ENCODE measurements at regions not wholly inside any gene's neighbourhood (a gene's known extent, or its start where the extent isn't known, plus 50 kb on each side); places are given as distances from the start of the nearest gene placed in this dataset.

DNA sequence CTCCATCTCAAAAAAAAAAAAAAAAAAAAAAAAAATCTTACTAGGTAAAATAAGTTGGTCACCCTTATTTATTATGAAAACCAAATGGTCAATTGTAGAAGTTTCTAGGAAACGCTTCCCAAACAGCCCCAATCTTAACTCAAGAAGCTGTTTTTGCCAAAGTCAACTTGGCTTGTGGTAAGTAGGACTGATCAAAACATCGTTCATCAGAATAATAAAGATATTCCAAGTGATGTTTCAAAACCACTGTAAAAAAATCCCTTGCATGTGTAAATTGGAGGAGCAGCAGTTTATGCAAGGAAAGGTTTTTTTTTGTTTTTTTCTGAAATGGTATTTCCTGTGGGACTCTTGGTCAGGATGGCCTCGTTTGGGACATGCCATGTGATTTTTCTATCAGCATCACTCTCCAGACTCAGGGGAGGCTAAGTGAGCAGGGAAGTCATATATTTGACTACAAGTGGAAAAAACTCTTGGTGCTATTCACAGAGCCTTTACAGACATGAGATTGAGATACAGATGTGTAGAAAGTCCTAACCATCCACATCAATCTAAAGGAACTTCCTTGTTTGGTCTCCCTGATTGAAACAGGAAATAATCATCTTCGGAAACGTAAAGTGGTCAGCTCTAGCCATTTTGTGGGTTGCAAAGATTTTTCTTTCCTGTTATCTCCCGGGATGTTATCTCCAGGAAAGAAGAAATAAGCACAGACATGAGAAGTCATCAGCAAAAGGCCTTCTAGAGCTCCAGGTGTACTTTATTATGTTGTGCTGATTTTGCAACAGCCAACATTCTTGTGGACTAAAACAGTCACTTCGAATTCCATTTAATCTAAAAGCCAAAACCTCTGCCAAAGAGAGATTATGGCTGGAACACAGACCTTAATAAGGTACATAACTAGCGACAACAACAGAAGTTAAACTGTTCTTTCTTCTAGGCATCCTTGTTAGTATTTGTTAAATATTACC lies 177.8 kb downstream of the EDN1 start:
- no peaks in the 10 kb centered on the region for H3K4me1 Mint-ChIP-seq
- H3K27me3 Mint-ChIP-seq, result peaks cover 22% of the 10 kb centered on the region

DNA sequence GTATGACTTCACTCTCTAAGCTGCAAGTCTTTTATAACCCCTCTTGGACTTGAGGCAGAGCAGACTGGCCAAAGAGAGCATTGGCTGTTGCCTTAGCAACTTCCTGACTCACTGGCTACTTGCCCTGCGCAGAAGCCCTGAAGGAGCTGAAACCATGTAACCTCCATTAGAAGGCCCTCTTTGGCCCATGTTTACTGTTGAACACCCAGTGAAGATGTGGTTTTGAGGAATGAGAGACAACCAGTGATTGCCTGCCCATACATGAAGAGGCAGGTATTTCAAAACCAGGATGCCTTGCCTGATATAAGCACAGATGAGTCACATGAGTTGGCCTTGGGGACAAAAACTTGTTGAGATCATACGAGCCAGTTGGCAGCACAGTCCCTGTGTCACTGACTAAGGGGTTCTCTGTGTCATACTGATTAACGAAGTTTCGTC lies 182.5 kb downstream of the EDN1 start:
- H3K4me3 Mint-ChIP-seq, result no peak overlapping the region
- H3K4me1 Mint-ChIP-seq, result no peaks in the 10 kb centered on the region
- H3K9me3 Mint-ChIP-seq, result no peaks in the 10 kb centered on the region
- no peak overlapping the region for H3K27ac Mint-ChIP-seq
- peaks cover 15% of the 10 kb centered on the region for H3K27me3 Mint-ChIP-seq
- no peak for ATAC-seq (replicated peaks)
- H3K36me3 Mint-ChIP-seq (ENCODE audit: low read depth), result no peaks in the 10 kb centered on the region

More for the DNA sequence above, 177.8 kb downstream of the EDN1 start:
- Mint-ChIP-seq H3K9me3 (no peaks in the 10 kb centered on the region), H3K4me3 (no peak overlapping the region), H3K27ac (no peak overlapping the region), H3K36me3 (ENCODE audit: low read depth) (no peaks in the 10 kb centered on the region)
- no peak for ATAC-seq (replicated peaks)

DNA sequence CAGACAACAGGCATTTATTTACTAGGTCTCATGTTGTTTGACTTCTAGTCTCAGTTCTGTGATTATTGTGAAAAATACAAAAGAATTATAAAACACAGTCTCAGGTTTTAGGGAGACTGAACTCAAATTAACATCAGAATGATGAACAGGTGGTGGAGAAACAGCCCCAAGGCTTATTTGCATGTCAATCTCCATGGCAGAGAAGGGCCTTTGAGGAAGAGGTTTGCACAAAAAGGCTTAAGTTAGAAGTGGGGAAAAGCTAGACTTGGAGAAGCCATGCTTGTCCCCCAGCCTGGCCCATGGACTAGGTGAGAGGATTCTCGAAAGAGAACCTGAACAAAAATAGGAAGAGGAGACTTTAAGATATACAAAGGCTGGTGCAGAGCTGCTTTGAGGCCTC lies 183.3 kb downstream of the EDN1 start:
- Mint-ChIP-seq H3K27ac (no peak overlapping the region), H3K27me3 (peaks cover 15% of the 10 kb centered on the region), H3K4me3 (no peak overlapping the region), H3K9me3 (no peaks in the 10 kb centered on the region), H3K4me1 (no peaks in the 10 kb centered on the region), H3K36me3 (ENCODE audit: low read depth) (no peaks in the 10 kb centered on the region)
- ATAC-seq (replicated peaks), result no peak

DNA sequence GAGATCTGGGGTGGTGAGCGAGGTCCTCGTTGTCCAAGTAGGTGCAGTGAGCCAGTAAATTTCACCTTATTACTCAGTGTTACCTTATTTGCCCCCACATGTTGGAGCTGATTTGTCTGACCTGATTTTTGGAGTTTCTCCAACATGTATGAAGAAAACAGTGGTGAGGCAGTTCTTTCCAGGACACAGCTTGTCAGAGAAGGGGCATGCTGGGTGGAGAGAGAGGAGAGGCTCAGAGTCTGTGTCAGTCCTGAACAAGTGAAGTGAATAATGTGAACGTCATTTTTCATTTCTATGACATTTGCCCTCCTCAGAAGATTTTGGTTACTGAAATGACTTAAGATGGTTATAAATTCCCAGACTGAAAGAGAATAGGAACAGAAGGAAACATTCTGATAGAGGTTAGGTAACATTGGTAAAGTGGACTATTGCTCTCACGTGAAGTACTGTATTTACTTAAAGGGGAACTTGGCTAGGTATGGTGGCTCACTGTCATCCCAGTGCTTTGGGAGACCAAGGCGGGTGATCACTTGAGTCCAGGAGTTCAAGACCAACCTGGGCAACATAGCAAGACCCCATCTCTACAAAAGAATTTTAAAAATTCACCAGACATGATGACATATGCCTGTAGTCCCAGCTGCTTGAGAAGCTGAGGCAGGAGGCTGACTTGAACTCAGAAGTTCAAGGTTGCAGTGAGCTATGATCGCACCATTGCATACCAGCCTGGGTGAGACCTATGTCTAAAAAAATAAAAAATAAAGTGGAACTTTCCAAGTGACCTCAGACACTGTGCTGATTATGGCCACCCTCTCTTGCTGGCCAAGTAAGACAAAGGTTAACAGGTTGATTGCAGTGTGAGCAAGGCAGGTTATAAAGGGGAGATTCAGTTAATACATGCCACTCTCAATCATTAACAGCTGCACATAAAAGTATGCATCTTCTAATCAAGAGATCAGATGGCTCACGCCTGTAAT lies 184.3 kb downstream of the EDN1 start:
- Mint-ChIP-seq H3K9me3 (no peaks in the 10 kb centered on the region), H3K27me3 (peaks cover 15% of the 10 kb centered on the region), H3K27ac (no peak overlapping the region), H3K4me3 (no peak overlapping the region), H3K4me1 (no peaks in the 10 kb centered on the region), H3K36me3 (ENCODE audit: low read depth) (no peaks in the 10 kb centered on the region)
- peak; percentile 35 for ATAC-seq (replicated peaks)

DNA sequence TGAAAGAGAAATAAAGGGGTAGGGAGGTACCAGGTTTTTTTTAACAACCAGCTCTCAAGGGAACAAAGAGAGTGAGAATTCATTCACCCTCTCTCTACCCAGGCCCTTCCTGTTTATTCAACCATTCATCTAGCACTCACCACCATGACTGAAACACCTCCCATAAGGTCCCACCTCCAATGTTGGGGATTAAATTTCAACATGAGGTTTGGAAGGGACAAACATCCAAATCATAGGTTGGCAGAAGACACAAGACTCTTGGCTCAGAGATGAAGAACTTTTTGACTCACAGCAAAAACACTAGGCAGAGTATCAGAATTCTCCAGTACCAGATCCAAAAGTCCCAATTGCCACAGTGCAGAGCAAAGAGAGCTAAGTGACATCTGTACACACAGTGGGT lies 186.3 kb downstream of the EDN1 start:
- no peak overlapping the region for H3K4me3 Mint-ChIP-seq
- no peak for ATAC-seq (replicated peaks)

DNA sequence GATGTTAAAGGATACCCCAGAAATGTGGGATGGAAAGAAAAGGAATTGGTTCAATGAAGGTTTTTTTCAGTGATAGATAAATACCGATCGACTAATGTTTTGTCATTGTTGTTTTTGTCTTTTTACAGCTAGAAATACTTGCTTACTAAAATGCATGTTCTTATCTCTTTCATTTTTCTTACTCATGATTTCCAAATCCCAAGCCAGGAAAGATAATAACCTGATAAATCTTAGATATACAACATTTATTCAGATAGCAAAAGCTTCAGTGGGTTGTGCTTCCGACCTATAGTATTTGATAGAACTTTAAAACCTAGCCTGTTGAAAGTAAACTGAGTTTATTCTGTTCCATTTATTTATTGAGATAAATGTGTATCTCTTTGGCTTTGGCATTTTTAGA lies 187.5 kb downstream of the EDN1 start:
- Mint-ChIP-seq H3K4me3 (no peak overlapping the region), H3K27me3 (peaks cover 3% of the 10 kb centered on the region), H3K9me3 (no peaks in the 10 kb centered on the region), H3K36me3 (ENCODE audit: low read depth) (no peaks in the 10 kb centered on the region), H3K4me1 (no peaks in the 10 kb centered on the region), H3K27ac (no peak overlapping the region)
- no peak for ATAC-seq (replicated peaks)

More for the DNA sequence above, 186.3 kb downstream of the EDN1 start:
- Mint-ChIP-seq H3K36me3 (ENCODE audit: low read depth) (no peaks in the 10 kb centered on the region), H3K27ac (no peak overlapping the region), H3K9me3 (no peaks in the 10 kb centered on the region), H3K4me1 (no peaks in the 10 kb centered on the region), H3K27me3 (peaks cover 6% of the 10 kb centered on the region)

DNA sequence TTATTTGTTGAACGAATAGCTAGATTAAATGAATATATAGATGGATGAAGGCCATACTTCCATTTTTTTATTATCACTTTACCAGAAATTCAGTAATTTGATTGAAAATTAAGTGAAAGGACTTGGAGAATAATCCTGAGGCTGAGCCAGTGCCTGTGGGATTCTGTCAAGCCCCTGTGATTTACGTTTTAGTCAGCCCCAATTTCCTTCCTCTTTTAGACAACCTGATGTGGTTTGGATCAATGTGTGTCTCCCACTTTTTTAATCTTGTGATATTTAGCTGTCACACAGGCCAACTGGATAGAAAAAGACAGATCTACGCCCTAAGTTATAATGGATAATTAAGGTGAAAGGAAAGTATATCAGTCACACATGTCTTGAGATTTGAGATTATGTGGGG lies 188.8 kb downstream of the EDN1 start:
- H3K4me1 Mint-ChIP-seq, result no peaks in the 10 kb centered on the region
- H3K4me3 Mint-ChIP-seq, result no peak overlapping the region
- H3K36me3 Mint-ChIP-seq (ENCODE audit: low read depth), result no peaks in the 10 kb centered on the region
- H3K9me3 Mint-ChIP-seq, result no peaks in the 10 kb centered on the region
- no peak for ATAC-seq (replicated peaks)
- H3K27ac Mint-ChIP-seq, result no peak overlapping the region
- H3K27me3 Mint-ChIP-seq, result peaks cover 3% of the 10 kb centered on the region

DNA sequence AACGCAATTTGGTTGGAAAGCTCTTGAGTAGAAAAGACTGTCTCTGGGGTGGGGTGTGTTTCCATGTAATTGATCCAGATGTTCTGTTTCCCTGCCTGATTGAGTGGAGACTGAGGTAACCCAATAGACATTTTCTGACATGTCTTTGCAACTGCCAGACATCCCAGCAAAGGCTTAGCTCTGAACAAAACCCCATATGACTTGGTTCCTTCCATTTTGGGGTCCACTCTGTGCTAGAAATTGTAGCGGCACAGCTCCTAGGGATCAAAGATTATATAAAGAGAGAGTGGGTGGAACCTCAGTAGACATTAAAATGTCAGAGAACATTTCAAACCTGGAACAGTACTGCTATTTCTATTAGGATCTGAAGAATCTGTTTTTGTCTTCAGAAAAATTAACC lies 189.3 kb downstream of the EDN1 start:
- no peak for ATAC-seq (replicated peaks)
- Mint-ChIP-seq H3K36me3 (ENCODE audit: low read depth) (no peaks in the 10 kb centered on the region), H3K4me1 (no peaks in the 10 kb centered on the region), H3K27me3 (peaks cover 3% of the 10 kb centered on the region), H3K4me3 (no peak overlapping the region), H3K9me3 (no peaks in the 10 kb centered on the region), H3K27ac (no peak overlapping the region)

DNA sequence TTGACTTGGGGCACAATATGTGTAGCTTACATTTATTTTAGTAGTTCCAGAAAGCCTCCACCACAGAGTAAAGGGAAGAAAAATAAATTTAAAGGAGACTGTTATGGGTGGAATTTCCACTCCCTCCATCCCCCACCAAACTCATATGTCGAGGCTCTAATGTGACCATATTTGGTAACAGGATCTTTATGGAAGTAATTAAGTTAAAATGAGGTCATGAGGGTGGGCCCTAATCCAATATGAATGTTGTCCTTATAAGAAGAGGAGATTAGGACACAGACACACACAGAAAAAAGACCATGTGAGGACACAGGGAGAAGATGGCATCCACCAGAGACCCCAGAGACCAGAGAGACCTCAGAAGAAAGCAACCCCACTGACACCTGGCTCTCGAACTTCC lies 189.7 kb downstream of the EDN1 start:
- no peak for ATAC-seq (replicated peaks)
- Mint-ChIP-seq H3K27me3 (peaks cover 3% of the 10 kb centered on the region), H3K9me3 (no peaks in the 10 kb centered on the region)

DNA sequence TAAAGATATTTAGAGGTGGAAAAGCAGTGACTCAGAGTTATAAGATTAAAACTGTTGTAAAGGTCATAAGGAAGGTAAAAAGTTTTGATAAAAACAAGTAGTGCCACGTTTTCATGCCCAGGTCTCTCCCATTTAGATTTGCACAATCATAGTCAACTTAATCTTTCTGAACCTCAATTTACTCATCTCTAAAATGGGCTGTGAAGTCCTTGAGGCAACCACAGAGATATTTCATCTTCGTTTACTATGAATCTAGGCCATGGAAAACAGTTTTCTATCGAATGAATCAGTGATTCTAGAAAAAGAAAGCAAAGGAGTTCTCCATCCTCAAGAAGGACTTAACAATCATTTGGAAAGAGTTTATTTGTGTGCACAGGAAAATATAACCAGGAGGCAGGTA lies 190.2 kb downstream of the EDN1 start:
- H3K27ac Mint-ChIP-seq, result peak overlapping the region; percentile 23
- H3K4me1 Mint-ChIP-seq, result no peaks in the 10 kb centered on the region
- H3K36me3 Mint-ChIP-seq (ENCODE audit: low read depth), result no peaks in the 10 kb centered on the region
- H3K9me3 Mint-ChIP-seq, result no peaks in the 10 kb centered on the region
- peaks cover 5% of the 10 kb centered on the region for H3K27me3 Mint-ChIP-seq
- H3K4me3 Mint-ChIP-seq, result no peak overlapping the region
- ATAC-seq (replicated peaks), result peak; percentile 71

More for the DNA sequence above, 189.7 kb downstream of the EDN1 start:
- H3K36me3 Mint-ChIP-seq (ENCODE audit: low read depth), result no peaks in the 10 kb centered on the region
- H3K4me3 Mint-ChIP-seq, result no peak overlapping the region
- H3K27ac Mint-ChIP-seq, result peak overlapping the region; percentile 23
- H3K4me1 Mint-ChIP-seq, result no peaks in the 10 kb centered on the region

DNA sequence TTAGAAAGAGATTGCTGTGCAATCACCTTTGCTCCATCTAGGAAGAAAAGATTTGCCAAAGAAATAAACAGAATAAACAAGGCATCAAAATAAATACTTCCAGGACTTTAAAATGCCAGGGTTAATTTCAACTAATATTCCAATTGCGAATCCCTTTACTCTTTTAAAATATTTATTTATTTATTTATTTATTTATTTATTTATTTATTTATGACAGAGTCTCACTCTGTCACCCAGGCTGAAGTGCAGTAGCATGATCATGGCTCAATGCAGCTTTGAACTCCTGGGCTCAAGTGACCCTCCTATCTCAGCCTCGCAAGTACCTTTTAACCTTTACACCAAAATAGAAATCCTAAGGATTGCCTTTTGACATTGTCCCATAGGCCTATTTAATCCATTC lies 191.1 kb downstream of the EDN1 start:
- no peak overlapping the region for H3K27ac Mint-ChIP-seq
- ATAC-seq (replicated peaks), result no peak
- no peaks in the 10 kb centered on the region for H3K36me3 Mint-ChIP-seq (ENCODE audit: low read depth)
- no peaks in the 10 kb centered on the region for H3K9me3 Mint-ChIP-seq
- no peaks in the 10 kb centered on the region for H3K4me1 Mint-ChIP-seq
- no peak overlapping the region for H3K4me3 Mint-ChIP-seq
- peaks cover 5% of the 10 kb centered on the region for H3K27me3 Mint-ChIP-seq

DNA sequence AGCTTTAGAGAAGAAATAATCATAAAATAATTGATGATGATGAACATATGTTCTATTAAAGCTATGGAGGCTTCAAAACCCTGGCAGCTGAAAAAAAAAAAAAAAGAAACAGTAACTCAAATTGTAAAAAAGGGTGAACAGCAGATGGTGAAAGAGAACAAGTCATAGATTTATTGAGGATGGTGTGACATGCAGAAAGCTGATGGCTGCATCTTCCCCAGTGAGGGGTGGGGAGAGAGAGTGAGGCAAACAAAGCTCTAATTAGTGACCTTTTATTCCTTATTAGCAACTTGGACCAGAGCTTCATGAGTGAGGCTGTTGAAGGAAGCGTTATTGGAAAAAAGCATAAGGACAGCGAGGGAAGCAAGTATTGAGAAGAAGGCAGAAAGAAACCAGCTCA lies 191.7 kb downstream of the EDN1 start:
- Mint-ChIP-seq H3K4me3 (no peak overlapping the region), H3K36me3 (ENCODE audit: low read depth) (no peaks in the 10 kb centered on the region), H3K27ac (no peak overlapping the region), H3K4me1 (no peaks in the 10 kb centered on the region), H3K27me3 (peaks cover 3% of the 10 kb centered on the region), H3K9me3 (no peaks in the 10 kb centered on the region)
- ATAC-seq (replicated peaks), result no peak

DNA sequence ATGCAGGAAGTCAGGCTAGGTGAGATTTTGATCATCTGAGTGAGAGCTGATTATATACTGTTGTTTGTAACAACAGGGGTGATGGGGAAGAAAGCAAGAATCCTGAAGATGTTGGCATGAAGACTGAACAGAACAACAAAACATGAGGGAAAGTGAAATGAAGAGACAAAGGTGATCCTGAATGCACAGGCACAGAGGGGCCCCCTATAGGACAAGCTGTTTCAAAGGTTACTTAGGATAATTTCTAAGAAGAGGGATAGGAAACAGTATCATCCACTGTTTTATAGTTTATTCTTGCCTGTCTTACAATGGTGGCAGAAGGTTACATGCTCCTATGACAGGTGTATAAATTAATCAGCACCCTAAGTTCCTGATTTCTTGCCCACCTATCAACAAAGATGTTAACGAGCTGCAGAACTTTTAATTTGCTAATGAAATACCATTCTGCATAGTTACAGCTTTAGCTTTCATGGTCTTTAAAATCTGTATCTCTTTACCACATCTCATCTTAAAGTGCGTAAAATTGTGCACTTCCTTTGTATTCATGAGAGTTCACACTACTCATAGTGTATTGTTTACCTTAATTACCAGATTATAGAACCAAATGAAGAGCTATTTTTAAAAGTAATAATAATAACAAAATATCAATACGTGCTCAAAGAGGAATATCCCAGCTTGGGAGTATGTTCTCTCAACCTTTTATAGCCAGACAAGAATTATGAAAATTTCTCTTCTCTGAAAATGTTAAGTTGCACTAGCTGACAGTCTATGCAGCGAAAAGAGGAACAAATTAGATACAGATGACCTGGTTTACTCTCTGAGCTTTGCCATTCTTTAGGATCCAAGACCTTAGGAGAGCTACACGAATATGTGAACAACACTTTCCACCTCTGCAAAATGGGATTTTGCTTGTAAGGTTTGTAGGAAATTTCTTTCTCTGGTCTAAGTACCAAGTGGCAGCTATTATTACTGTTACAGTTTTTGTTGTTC lies 192.5 kb downstream of the EDN1 start:
- Mint-ChIP-seq H3K4me1 (no peaks in the 10 kb centered on the region), H3K27me3 (peaks cover 5% of the 10 kb centered on the region), H3K4me3 (no peak overlapping the region), H3K9me3 (no peaks in the 10 kb centered on the region), H3K36me3 (ENCODE audit: low read depth) (no peaks in the 10 kb centered on the region), H3K27ac (no peak overlapping the region)
- ATAC-seq (replicated peaks), result no peak

DNA sequence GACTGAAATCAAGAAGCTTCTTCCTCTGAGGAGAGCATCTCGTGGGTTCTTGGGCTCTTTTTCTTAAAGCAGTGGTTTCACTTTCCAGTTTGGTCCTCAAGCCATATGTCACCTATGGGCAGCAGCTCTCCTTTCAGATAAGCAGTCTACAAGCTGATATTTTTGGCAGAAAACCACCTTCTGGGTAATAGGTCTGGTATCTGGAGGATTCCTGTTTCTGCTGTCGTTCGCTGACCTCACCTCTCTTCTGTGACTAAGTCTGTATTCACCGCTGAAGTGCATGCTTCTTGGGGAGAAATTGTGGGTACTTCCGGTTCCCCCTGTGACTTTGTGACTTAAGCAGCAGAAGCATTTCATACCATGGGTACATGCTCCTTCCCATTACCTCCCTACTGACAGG lies 193.6 kb downstream of the EDN1 start:
- peak; percentile 58 for ATAC-seq (replicated peaks)
- no peaks in the 10 kb centered on the region for H3K9me3 Mint-ChIP-seq
- H3K36me3 Mint-ChIP-seq (ENCODE audit: low read depth), result no peaks in the 10 kb centered on the region
- H3K27me3 Mint-ChIP-seq, result peaks cover 10% of the 10 kb centered on the region
- no peak overlapping the region for H3K4me3 Mint-ChIP-seq
- H3K4me1 Mint-ChIP-seq, result no peaks in the 10 kb centered on the region
- H3K27ac Mint-ChIP-seq, result no peak overlapping the region

Measured in activated T-helper 17 cell treated with anti-CD3 and anti-CD28 coated beads, Interleukin-2, amount 50 U/mL, for 72 hours (primary cell).